CD14-positive monocyte (primary cell): ENCODE measurements at regions not wholly inside any gene's neighbourhood (a gene's known extent, or its start where the extent isn't known, plus 50 kb on each side); places are given as distances from the start of the nearest gene placed in this dataset.

ENCODE experiments used
- DNase-seq, 3 donors: peaks; one replicate each; pipeline ENCODE4 v3.0.0-alpha.2; 2011 to 2022
- H2AFZ ChIP-seq: 2 replicates; pipeline ENCODE4 v1.6.0; 2012; ENCODE audit warnings: mild to moderate bottlenecking, low read depth, low read length, inconsistent platforms; ENCODE audit not compliant: insufficient read depth, poor library complexity, severe bottlenecking
- H3K27ac ChIP-seq, 2 donors: 1 replicate in 1 of 2; 2 replicates in 1 of 2; pipeline ENCODE4 v1.5.1; 2012 to 2013; ENCODE audit warnings: low read length in 2 of 2, control low read depth in 1 of 2, inconsistent platforms in 1 of 2, low read depth in 1 of 2, mild to moderate bottlenecking in 1 of 2
- H3K27me3 ChIP-seq, 2 donors: one replicate each; pipeline versions ENCODE4 v1.6.0 to v1.6.1; 2011 to 2013; ENCODE audit warnings: low read length in 2 of 2; ENCODE audit not compliant: control insufficient read depth in 2 of 2, insufficient read depth in 2 of 2
- H3K36me3 ChIP-seq, 2 donors: replicated peaks in 1 of 2; 1 replicate in 1 of 2; 2 replicates in 1 of 2; pipeline versions ENCODE4 v1.5.1 to v1.6.1; 2012 to 2013; ENCODE audit warnings: low read length in 2 of 2, control low read depth in 1 of 2, inconsistent platforms in 1 of 2, mild to moderate bottlenecking in 1 of 2; ENCODE audit not compliant: insufficient read depth in 2 of 2, control insufficient read depth in 1 of 2
- H3K4me1 ChIP-seq, 2 donors: 1 replicate in 1 of 2; 2 replicates in 1 of 2; pipeline versions ENCODE4 v1.5.1 to v1.6.1; 2012 to 2013; ENCODE audit warnings: low read length in 2 of 2, control low read depth in 1 of 2, inconsistent platforms in 1 of 2, mild to moderate bottlenecking in 1 of 2, moderate library complexity in 1 of 2; ENCODE audit not compliant: insufficient read depth in 2 of 2, control insufficient read depth in 1 of 2
- H3K4me2 ChIP-seq: replicated peaks from 2 replicates; pipeline ENCODE3; 2012; ENCODE audit warnings: low read length, moderate library complexity, mild to moderate bottlenecking; ENCODE audit not compliant: poor library complexity, severe bottlenecking; ENCODE audit errors: extremely low read depth
- H3K4me3 ChIP-seq, 3 experiments: fragments of 200-600 bp in 1 of 3; sonication (generic) in 1 of 3; replicated peaks in 1 of 3; 1 replicate in 2 of 3; 2 replicates in 1 of 3; pipeline ENCODE4 v1.5.1; 2011 to 2013; ENCODE audit warnings: low read length in 3 of 3, mild to moderate bottlenecking in 3 of 3, control low read depth in 2 of 3, low read depth in 2 of 3, inconsistent platforms in 1 of 3, moderate library complexity in 1 of 3
- H3K79me2 ChIP-seq: 2 replicates; pipeline ENCODE4 v1.6.0; 2012; ENCODE audit warnings: mild to moderate bottlenecking, control low read depth, inconsistent platforms, low read length, moderate library complexity; ENCODE audit not compliant: insufficient read depth
- H3K9ac ChIP-seq: 2 replicates; pipeline ENCODE4 v1.6.0; 2017; ENCODE audit warnings: low read length, mild to moderate bottlenecking; ENCODE audit not compliant: insufficient read depth, poor library complexity, severe bottlenecking
- H3K9me3 ChIP-seq, 2 donors: replicated peaks in 1 of 2; 1 replicate in 1 of 2; 2 replicates in 1 of 2; pipeline versions ENCODE4 v1.5.1 to v1.6.1; 2012 to 2013; ENCODE audit warnings: low read length in 2 of 2, control low read depth in 1 of 2; ENCODE audit not compliant: control insufficient read depth in 1 of 2, insufficient read depth in 1 of 2
- H4K20me1 ChIP-seq: 2 replicates; pipeline ENCODE4 v1.6.0; 2012; ENCODE audit warnings: mild to moderate bottlenecking, low read length, control low read depth, moderate library complexity; ENCODE audit not compliant: insufficient read depth
- H3K27ac Mint-ChIP-seq, 7 donors: one replicate each; pipeline ENCODE4 v1.8.0; 2020; ENCODE audit warnings: mild to moderate bottlenecking in 7 of 7, mixed read lengths in 7 of 7, moderate library complexity in 6 of 7, inconsistent platforms in 2 of 7
- H3K27me3 Mint-ChIP-seq, 3 donors: one replicate each; pipeline ENCODE4 v1.8.0; 2021 to 2022; ENCODE audit warnings: low read depth in 3 of 3, mild to moderate bottlenecking in 3 of 3, mixed read lengths in 3 of 3, moderate library complexity in 3 of 3, inconsistent platforms in 1 of 3
- H3K36me3 Mint-ChIP-seq, 2 donors: one replicate each; pipeline ENCODE4 v1.8.0; 2020; ENCODE audit warnings: mixed read lengths in 2 of 2, inconsistent platforms in 1 of 2, mild to moderate bottlenecking in 1 of 2
- H3K4me1 Mint-ChIP-seq: one replicate; pipeline ENCODE4 v1.8.0; 2020; ENCODE audit warnings: mild to moderate bottlenecking, mixed read lengths
- H3K4me3 Mint-ChIP-seq, 2 donors: one replicate each; pipeline ENCODE4 v1.8.0; 2020; ENCODE audit warnings: mild to moderate bottlenecking in 2 of 2, mixed read lengths in 2 of 2, moderate library complexity in 1 of 2
- H3K9me3 Mint-ChIP-seq, 7 donors: one replicate each; pipeline ENCODE4 v1.8.0; 2020 to 2022; ENCODE audit warnings: mixed read lengths in 7 of 7, mild to moderate bottlenecking in 6 of 7, moderate library complexity in 6 of 7, inconsistent platforms in 2 of 7
- CTCF ChIP-seq: fragments of 200-600 bp; IDR thresholded peaks from one replicate; pipeline ENCODE4 v1.8.0; 2022; ENCODE audit warnings: antibody characterized with exemption, mild to moderate bottlenecking
- WGBS: methylation state at CpG from one replicate; pipeline ENCODE4 v1.1.5; 2013; ENCODE audit warnings: missing lambda C conversion rate; ENCODE audit not compliant: insufficient coverage; 5-methylcytosine and 5-hydroxymethylcytosine counted together
- intact Hi-C, 2 donors: fragments of 100-400 bp; cut with micrococcal nuclease; formaldehyde crosslinking; loops; one replicate each; pipeline versions ENCODE4 v1.15.0 to v1.15.1; 2023

DNA sequence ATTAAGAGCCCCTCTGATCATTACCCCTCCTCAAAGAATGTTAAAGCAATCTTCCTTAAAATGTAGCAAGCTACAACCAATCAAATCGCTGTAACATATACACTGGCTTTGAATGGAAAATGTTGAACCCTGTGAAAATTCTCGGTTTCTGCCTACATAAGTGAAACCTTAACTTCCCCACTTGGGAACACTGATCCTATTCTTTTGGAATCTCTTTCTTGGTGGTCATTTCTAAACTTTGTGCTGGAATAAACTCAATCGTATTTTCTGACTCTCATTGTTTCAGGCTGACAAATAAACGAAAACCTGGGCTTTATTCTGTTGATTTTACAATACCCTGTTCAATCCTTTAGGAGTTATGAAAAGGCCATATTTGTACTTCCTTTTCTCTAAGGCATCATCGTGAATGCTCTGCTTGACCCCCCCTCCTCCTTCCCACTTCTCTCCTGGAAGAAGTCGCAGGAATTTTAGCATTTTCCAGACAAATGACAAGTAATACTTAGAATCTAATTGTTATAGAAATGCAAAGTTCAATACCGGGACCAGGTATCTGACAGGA is 155.1 kb upstream of the FAM13C start:
- no peak for TF ChIP-seq CTCF
- H3K36me3 ChIP-seq: no peaks in the 10 kb centered on the region
- H3K27ac ChIP-seq: no peak overlapping the region
- H3K79me2 ChIP-seq: no peaks in the 10 kb centered on the region
- H3K4me2 ChIP-seq: no peak overlapping the region
- no peaks in the 10 kb centered on the region for H3K36me3 Mint-ChIP-seq
- peaks cover 0 to 3% (median 0%) of the 10 kb centered on the region in 3 donors for H3K27me3 Mint-ChIP-seq
- no peaks in the 10 kb centered on the region for H3K4me1 Mint-ChIP-seq
- H3K4me3 ChIP-seq: no peak overlapping the region
- DNase-seq: no peak
- peaks cover 0 to 4% (median 0%) of the 10 kb centered on the region in 7 donors for H3K9me3 Mint-ChIP-seq
- intact Hi-C loops: no loop called here
- no peak overlapping the region for H3K27ac Mint-ChIP-seq
- H3K4me3 Mint-ChIP-seq: no peak overlapping the region
- H4K20me1 ChIP-seq: no peaks in the 10 kb centered on the region
- H3K9me3 ChIP-seq: no peaks in the 10 kb centered on the region
- no peaks in the 10 kb centered on the region for H3K4me1 ChIP-seq
- no peak overlapping the region for H3K9ac ChIP-seq
- 100% methylated on average over 1 of the region's 7 CpGs for WGBS
- H3K27me3 ChIP-seq: no peaks in the 10 kb centered on the region
- H2AFZ ChIP-seq: no peak overlapping the region

- H3K9me3 Mint-ChIP-seq: peaks cover 0 to 2% (median 0%) of the 10 kb centered on the region in 7 donors
- no peak for DNase-seq
- H3K36me3 Mint-ChIP-seq: no peaks in the 10 kb centered on the region
- no peaks in the 10 kb centered on the region for H3K36me3 ChIP-seq
- no peaks in the 10 kb centered on the region for H3K79me2 ChIP-seq
- H3K4me1 ChIP-seq: no peaks in the 10 kb centered on the region
- no peaks in the 10 kb centered on the region for H4K20me1 ChIP-seq
- H2AFZ ChIP-seq: no peak overlapping the region
- no peaks in the 10 kb centered on the region for H3K9me3 ChIP-seq
- H3K4me3 ChIP-seq: no peak overlapping the region
- H3K9ac ChIP-seq: no peak overlapping the region
- H3K4me2 ChIP-seq: no peak overlapping the region
- peak overlapping the region in 1 of 7 donors; percentile 20 for H3K27ac Mint-ChIP-seq
- H3K4me3 Mint-ChIP-seq: no peak overlapping the region
- peaks cover 0 to 3% (median 0%) of the 10 kb centered on the region in 3 donors for H3K27me3 Mint-ChIP-seq
- intact Hi-C loops: no loop called here
- no peak overlapping the region for H3K27ac ChIP-seq
- no peaks in the 10 kb centered on the region for H3K27me3 ChIP-seq
- 67% methylated on average over 1 of the region's 3 CpGs for WGBS
- no peaks in the 10 kb centered on the region for H3K4me1 Mint-ChIP-seq
- TF ChIP-seq CTCF: no peak
Measured at GRCh38 chr10:59513558-59513957, 151.2 kb upstream of the FAM13C start.
